CD4-positive, alpha-beta T cell treated with Interleukin-15 for 1 hour (primary cell): ENCODE measurements at regions not wholly inside any gene's neighbourhood (a gene's known extent, or its start where the extent isn't known, plus 50 kb on each side); places are given as distances from the start of the nearest gene placed in this dataset.
"Not testable (repeated sequence)": the region's sequence is repeated elsewhere in the genome, so short reads cannot be mapped to it uniquely, and the experiment has no call there.

Source experiments
- DNase-seq: peaks from one replicate; pipeline ENCODE4 v3.0.0-alpha.2; 2020

GRCh38 chr3:177339220-177339703 is 142.0 kb upstream of the TBL1XR1 start:
- DNase-seq: not testable (repeated sequence)

- no peak for DNase-seq
Measured at GRCh38 chr3:177340243-177340830, 143.1 kb upstream of the TBL1XR1 start.

GRCh38 chr3:177341736-177342419 is 144.6 kb upstream of the TBL1XR1 start:
- no peak for DNase-seq

- no peak for DNase-seq
Measured at GRCh38 chr3:177343122-177343625, 145.9 kb upstream of the TBL1XR1 start.

GRCh38 chr3:177345049-177345972 is 148.0 kb upstream of the TBL1XR1 start:
- DNase-seq: peak; percentile 70

- no peak for DNase-seq
Measured at GRCh38 chr3:177345973-177346503, 148.8 kb upstream of the TBL1XR1 start.

GRCh38 chr3:177346878-177347277 is 149.6 kb upstream of the TBL1XR1 start:
- no peak for DNase-seq

GRCh38 chr3:177347611-177348010 is 150.3 kb upstream of the TBL1XR1 start:
- no peak for DNase-seq

GRCh38 chr3:177348974-177349373 is 151.7 kb upstream of the TBL1XR1 start:
- DNase-seq: no peak

- DNase-seq: no peak
Measured at GRCh38 chr3:177349384-177349783, 152.1 kb upstream of the TBL1XR1 start.

GRCh38 chr3:177350121-177350520 is 152.8 kb upstream of the TBL1XR1 start:
- DNase-seq: no peak

GRCh38 chr3:177351206-177351605 is 153.9 kb upstream of the TBL1XR1 start:
- no peak for DNase-seq

GRCh38 chr3:177351757-177352158 is 154.5 kb upstream of the TBL1XR1 start:
- peak; percentile 36 for DNase-seq

- DNase-seq: no peak
Measured at GRCh38 chr3:177352424-177352823, 155.1 kb upstream of the TBL1XR1 start.

GRCh38 chr3:177353140-177353539 is 155.9 kb upstream of the TBL1XR1 start:
- DNase-seq: no peak

- DNase-seq: not testable (repeated sequence)
Measured at GRCh38 chr3:177353879-177354278, 156.6 kb upstream of the TBL1XR1 start.

GRCh38 chr3:177354466-177354865 is 157.2 kb upstream of the TBL1XR1 start:
- no peak for DNase-seq

- DNase-seq: no peak
Measured at GRCh38 chr3:177356113-177356512, 158.8 kb upstream of the TBL1XR1 start.

- DNase-seq: no peak
Measured at GRCh38 chr3:177356952-177357351, 159.7 kb upstream of the TBL1XR1 start.

- peak; percentile 35 for DNase-seq
Measured at GRCh38 chr3:177357352-177358090, 160.2 kb upstream of the TBL1XR1 start.

- peak; percentile 88 for DNase-seq
Measured at GRCh38 chr3:177358091-177358976, 161.1 kb upstream of the TBL1XR1 start.
